ENCODE measurements at regions not wholly inside any gene's neighbourhood (a gene's known extent, or its start where the extent isn't known, plus 50 kb on each side); places are given as distances from the start of the nearest gene placed in this dataset.

- no peak for DNase-seq (ENCODE audit: low read depth in 1 of 2, low spot score in 1 of 2)
- TF ChIP-seq JUND (IDR thresholded peaks at IDR 0.05; ENCODE audit: low read depth) = no peak
- in situ Hi-C loops (cut with HindIII; ENCODE audit: low pct_unique_long_range_greater_than_20kb, low sequenced_read_pairs) = no loop called here
These were observed 580.0 kb downstream of the TBC1D22A start for GRCh38 chr22:47342446-47342845.

DNA sequence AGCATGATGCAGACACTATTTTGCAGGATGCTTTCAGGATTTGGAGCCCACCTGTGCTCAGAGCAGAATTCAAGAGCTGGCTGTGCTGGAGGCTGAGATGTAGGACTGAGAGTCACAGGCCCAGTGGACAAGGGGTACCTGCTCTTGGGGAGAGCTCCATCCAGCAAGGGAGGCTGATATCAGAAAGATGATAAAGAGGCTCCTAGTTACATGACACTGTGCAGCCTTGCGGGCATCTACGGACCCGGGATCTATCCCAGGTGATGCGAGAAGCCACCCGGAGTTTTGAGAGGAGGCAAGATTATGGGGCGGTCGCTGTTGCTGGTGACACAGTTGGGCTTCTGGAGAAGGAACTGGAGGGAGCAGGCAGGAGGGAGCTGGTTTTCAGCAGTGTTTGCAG, 579.0 kb downstream of the TBC1D22A start:
- in situ Hi-C loops (cut with HindIII; ENCODE audit: low pct_unique_long_range_greater_than_20kb, low sequenced_read_pairs) = no loop called here
- TF ChIP-seq JUND (IDR thresholded peaks at IDR 0.05; ENCODE audit: low read depth) = no peak
- no peak for DNase-seq (ENCODE audit: low read depth in 1 of 2, low spot score in 1 of 2)

- DNase-seq (ENCODE audit: low read depth in 1 of 2, low spot score in 1 of 2) = no peak
- in situ Hi-C loops (cut with HindIII; ENCODE audit: low pct_unique_long_range_greater_than_20kb, low sequenced_read_pairs) = no loop called here
- TF ChIP-seq JUND (IDR thresholded peaks at IDR 0.05; ENCODE audit: low read depth) = no peak
These were observed 578.5 kb downstream of the TBC1D22A start for GRCh38 chr22:47340851-47341436.

DNA sequence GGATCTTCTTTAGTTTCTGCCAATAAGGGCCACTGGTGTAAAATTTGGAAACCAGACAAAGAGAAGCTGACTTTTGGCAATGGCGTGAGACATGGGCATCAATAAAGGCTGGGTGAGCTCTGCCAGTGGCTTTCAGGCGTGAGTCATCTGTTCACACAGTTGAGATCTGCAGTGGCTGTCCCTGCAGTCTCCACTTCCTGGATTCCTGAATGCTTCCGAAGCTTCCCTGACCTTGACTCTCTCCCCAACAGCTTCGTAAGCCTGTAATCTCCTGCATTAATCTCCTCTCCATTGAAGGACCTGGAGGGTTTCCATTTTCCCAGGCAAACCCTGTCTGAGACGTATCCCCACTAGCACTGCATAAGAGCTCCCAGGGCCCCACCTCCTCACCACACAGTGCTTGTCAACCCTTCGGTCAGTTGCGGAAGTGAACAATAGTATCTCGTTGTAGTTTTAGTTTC, 574.7 kb downstream of the TBC1D22A start:
- peak; percentile 8 to 80 for DNase-seq (ENCODE audit: low read depth in 1 of 2, low spot score in 1 of 2)
- in situ Hi-C loops (cut with HindIII; ENCODE audit: low pct_unique_long_range_greater_than_20kb, low sequenced_read_pairs) = no loop called here
- no peak for TF ChIP-seq JUND (IDR thresholded peaks at IDR 0.05; ENCODE audit: low read depth)

DNA sequence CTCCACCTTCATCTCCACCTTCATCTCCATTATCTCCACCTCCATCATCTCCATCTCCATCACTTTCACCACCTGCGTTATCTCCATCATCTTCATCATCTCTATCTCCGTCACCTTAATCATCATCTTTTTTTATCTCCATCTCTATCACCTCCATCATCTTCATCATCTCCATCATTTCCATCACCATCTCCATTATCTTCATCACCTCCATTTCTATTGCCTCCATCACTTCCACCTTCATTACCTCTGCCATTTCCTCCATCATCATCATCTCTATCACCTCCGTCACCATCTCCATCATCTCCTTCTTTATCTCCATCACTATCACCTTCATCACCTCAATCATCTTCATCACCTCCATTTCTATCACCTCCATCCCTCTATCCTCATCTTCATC, 573.5 kb downstream of the TBC1D22A start:
- in situ Hi-C loops (cut with HindIII; ENCODE audit: low pct_unique_long_range_greater_than_20kb, low sequenced_read_pairs) = no loop called here
- no peak for DNase-seq (ENCODE audit: low read depth in 1 of 2, low spot score in 1 of 2)
- no peak for TF ChIP-seq JUND (IDR thresholded peaks at IDR 0.05; ENCODE audit: low read depth)

GRCh38 chr22:47335460-47335859, 573.0 kb downstream of the TBC1D22A start:
- TF ChIP-seq JUND (IDR thresholded peaks at IDR 0.05; ENCODE audit: low read depth) = no peak
- DNase-seq (ENCODE audit: low read depth in 1 of 2, low spot score in 1 of 2) = no peak
- in situ Hi-C loops (cut with HindIII; ENCODE audit: low pct_unique_long_range_greater_than_20kb, low sequenced_read_pairs) = no loop called here

DNA sequence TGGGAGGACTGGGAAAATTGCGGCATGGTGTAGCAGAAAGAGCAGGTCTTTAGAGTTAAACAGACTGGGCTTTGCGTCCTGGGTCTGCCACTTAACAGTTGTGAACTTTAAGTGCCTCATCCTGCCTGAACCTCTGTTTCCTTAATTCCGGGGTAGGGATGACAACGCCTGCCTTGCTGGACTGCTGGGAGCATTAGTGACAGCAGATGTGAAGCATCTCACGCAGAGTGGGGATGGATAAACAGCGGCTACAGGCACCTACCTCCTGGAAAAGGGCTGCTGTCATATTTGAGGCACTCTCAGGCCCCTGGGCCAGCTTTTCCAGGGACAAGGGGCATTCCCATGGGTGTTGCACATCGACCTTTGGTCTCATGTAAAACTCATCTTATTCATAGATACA, 572.2 kb downstream of the TBC1D22A start:
- DNase-seq (ENCODE audit: low read depth in 1 of 2, low spot score in 1 of 2) = no peak
- in situ Hi-C loops (cut with HindIII; ENCODE audit: low pct_unique_long_range_greater_than_20kb, low sequenced_read_pairs) = no loop called here
- no peak for TF ChIP-seq JUND (IDR thresholded peaks at IDR 0.05; ENCODE audit: low read depth)

DNA sequence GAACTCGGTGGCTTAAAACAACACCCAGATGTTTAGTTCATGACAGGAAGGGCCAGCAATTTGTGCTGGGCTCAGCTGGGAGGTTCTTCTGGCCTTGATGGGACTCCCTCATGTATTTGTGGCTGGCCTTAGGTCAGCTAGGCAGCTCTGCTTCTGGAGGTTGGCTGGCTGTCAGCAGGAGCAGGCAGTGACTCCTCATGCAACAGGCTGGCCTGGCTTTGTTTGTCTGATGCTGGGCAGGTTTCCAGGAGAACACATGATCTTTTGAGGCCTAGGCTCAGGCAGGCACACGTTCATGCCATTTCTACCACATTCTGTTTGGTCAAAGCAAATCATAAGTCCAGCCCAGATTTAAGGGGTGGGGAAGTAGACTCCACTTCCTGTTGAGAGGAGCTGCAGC, 571.2 kb downstream of the TBC1D22A start:
- no peak for TF ChIP-seq JUND (IDR thresholded peaks at IDR 0.05; ENCODE audit: low read depth)
- peak; percentile 10 to 93 for DNase-seq (ENCODE audit: low read depth in 1 of 2, low spot score in 1 of 2)
- in situ Hi-C loops (cut with HindIII; ENCODE audit: low pct_unique_long_range_greater_than_20kb, low sequenced_read_pairs) = no loop called here

DNA sequence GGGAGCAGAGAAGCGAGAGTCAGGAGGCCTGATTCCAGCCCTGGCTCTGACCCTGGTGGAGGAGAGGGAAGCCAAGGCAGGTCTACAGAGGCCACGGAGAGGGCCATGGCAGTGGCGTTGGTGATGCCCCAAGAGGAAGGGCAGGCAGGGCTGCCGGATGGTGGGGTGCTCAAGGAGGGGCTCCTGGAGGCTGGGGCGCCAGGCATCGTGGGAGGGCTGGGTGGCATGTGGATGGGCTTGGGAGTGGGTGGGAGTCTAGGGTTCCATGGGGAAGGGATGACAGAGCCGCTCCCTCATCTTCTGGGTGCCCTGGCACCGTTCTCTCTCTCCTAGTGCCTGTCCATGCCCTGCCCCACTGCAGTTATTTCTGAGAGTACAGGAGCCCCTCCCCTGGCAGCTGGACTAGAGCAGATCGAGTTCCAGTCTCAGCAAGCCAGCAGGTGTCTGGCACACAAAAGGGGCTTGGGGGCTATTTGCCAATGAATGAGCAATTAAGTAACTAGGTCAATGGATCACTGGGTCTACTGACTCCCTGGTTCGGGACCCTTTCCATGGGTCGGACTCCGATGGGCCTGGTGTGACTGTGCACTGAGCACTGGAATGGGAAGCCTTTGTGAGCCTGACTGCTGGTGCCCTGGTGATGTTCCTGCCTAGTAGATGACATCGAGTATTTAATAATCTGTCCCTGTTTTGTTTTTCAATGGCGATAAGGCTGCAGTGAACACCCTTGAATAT, 570.0 kb downstream of the TBC1D22A start:
- DNase-seq (ENCODE audit: low read depth in 1 of 2, low spot score in 1 of 2) = no peak
- no peak for TF ChIP-seq JUND (IDR thresholded peaks at IDR 0.05; ENCODE audit: low read depth)
- in situ Hi-C loops (cut with HindIII; ENCODE audit: low pct_unique_long_range_greater_than_20kb, low sequenced_read_pairs) = no loop called here

GRCh38 chr22:47331750-47332149, 569.3 kb downstream of the TBC1D22A start:
- in situ Hi-C loops (cut with HindIII; ENCODE audit: low pct_unique_long_range_greater_than_20kb, low sequenced_read_pairs) = no loop called here
- TF ChIP-seq JUND (IDR thresholded peaks at IDR 0.05; ENCODE audit: low read depth) = no peak
- DNase-seq (ENCODE audit: low read depth in 1 of 2, low spot score in 1 of 2) = no peak

- in situ Hi-C loops (cut with HindIII; ENCODE audit: low pct_unique_long_range_greater_than_20kb, low sequenced_read_pairs) = no loop called here
These were observed 567.5 kb downstream of the TBC1D22A start for GRCh38 chr22:47329727-47330650.

GRCh38 chr22:47328550-47329243, 566.2 kb downstream of the TBC1D22A start:
- TF ChIP-seq JUND (IDR thresholded peaks at IDR 0.05; ENCODE audit: low read depth) = no peak
- no peak for DNase-seq (ENCODE audit: low read depth in 1 of 2, low spot score in 1 of 2)
- in situ Hi-C loops (cut with HindIII; ENCODE audit: low pct_unique_long_range_greater_than_20kb, low sequenced_read_pairs) = no loop called here

More at GRCh38 chr22:47329727-47330650, 567.5 kb downstream of the TBC1D22A start:
- DNase-seq (ENCODE audit: low read depth in 1 of 2, low spot score in 1 of 2) = no peak
- no peak for TF ChIP-seq JUND (IDR thresholded peaks at IDR 0.05; ENCODE audit: low read depth)
